IMR-90 (cell line): ENCODE measurements at regions not wholly inside any gene's neighbourhood (a gene's known extent, or its start where the extent isn't known, plus 50 kb on each side); places are given as distances from the start of the nearest gene placed in this dataset.

Experiments
- ATAC-seq: fragments of 200-7000 bp; cut with Tn5 transposase; 2 replicates; pipeline ENCODE4 v1.9.1; 2020; ENCODE audit warnings: low read depth, mild to moderate bottlenecking, moderate library complexity
- BruUV-seq: library from RNA; stranded (reverse); fragments of 400-500 nt; replicated peaks from 2 replicates; lab custom pipeline; 2021; lab: Mats Ljungman, UMichigan
- CTCF ChIA-PET: fragments of 300-600 bp; formaldehyde crosslinking; extraction: SDS; loops from one replicate; lab custom pipeline; 2021; ENCODE audit warnings: antibody characterized with exemption; lab: Yijun Ruan, JAX
- POLR2A ChIA-PET: fragments of 300-600 bp; sonication (Branson Sonifier 250); formaldehyde crosslinking; loops from one replicate; lab custom pipeline; 2022; ENCODE audit warnings: antibody characterized with exemption; ENCODE audit not compliant: unreplicated experiment; lab: Charles Lee
- DNase-seq: peaks from one replicate; pipeline ENCODE4 v3.0.0; 2013
- H2AFZ ChIP-seq: replicated peaks from 2 replicates; pipeline ENCODE3; 2013; ENCODE audit warnings: low read length, mild to moderate bottlenecking; ENCODE audit not compliant: poor library complexity
- H2AK5ac ChIP-seq: 2 replicates; pipeline ENCODE4 v1.6.1; 2013; ENCODE audit warnings: low read depth, low read length, inconsistent platforms
- H2AK9ac ChIP-seq: replicated peaks from 2 replicates; pipeline ENCODE3; 2013; ENCODE audit warnings: mild to moderate bottlenecking, low read depth, low read length, moderate library complexity; ENCODE audit not compliant: poor library complexity
- H2BK120ac ChIP-seq: 2 replicates; pipeline ENCODE4 v1.6.1; 2013; ENCODE audit warnings: low read depth, low read length, inconsistent platforms
- H2BK15ac ChIP-seq: 3 replicates; pipeline ENCODE4 v1.6.1; 2013; ENCODE audit warnings: low read depth, low read length, inconsistent platforms
- H2BK20ac ChIP-seq: 2 replicates; pipeline ENCODE4 v1.6.1; 2013; ENCODE audit warnings: low read depth, mild to moderate bottlenecking, inconsistent platforms, low read length, moderate library complexity
- H2BK5ac ChIP-seq: 2 replicates; pipeline ENCODE4 v1.6.1; 2013; ENCODE audit warnings: mild to moderate bottlenecking, low read depth, low read length, inconsistent platforms; ENCODE audit not compliant: poor library complexity, severe bottlenecking
- H3K14ac ChIP-seq: replicated peaks from 2 replicates; pipeline ENCODE4 v1.6.1; 2013; ENCODE audit warnings: low read depth, low read length, inconsistent platforms
- H3K18ac ChIP-seq: 2 replicates; pipeline ENCODE4 v1.6.1; 2013; ENCODE audit warnings: low read depth, low read length, control low read depth
- H3K23ac ChIP-seq: 2 replicates; pipeline ENCODE4 v1.6.1; 2013; ENCODE audit warnings: low read depth, low read length, inconsistent platforms
- H3K27ac ChIP-seq: 2 replicates; pipeline ENCODE4 v1.5.1; 2013; ENCODE audit warnings: mild to moderate bottlenecking, control low read depth, low read length; ENCODE audit not compliant: insufficient read depth
- H3K27me3 ChIP-seq: 2 replicates; pipeline ENCODE4 v1.6.1; 2013; ENCODE audit warnings: low read length; ENCODE audit not compliant: control insufficient read depth, insufficient read depth
- H3K36me3 ChIP-seq: 2 replicates; pipeline ENCODE4 v1.6.1; 2013; ENCODE audit warnings: low read length, mixed read lengths; ENCODE audit not compliant: control insufficient read depth, insufficient read depth
- H3K4ac ChIP-seq: 2 replicates; pipeline ENCODE4 v1.6.1; 2013; ENCODE audit warnings: low read depth, low read length, inconsistent platforms
- H3K4me1 ChIP-seq: 2 replicates; pipeline ENCODE4 v1.6.1; 2013; ENCODE audit warnings: low read length, mixed read lengths; ENCODE audit not compliant: control insufficient read depth, insufficient read depth
- H3K4me2 ChIP-seq: 2 replicates; pipeline ENCODE4 v1.6.1; 2013; ENCODE audit warnings: low read depth, mild to moderate bottlenecking, control low read depth, low read length, moderate library complexity
- H3K4me3 ChIP-seq: 2 replicates; pipeline ENCODE4 v1.5.1; 2013; ENCODE audit warnings: low read depth, mild to moderate bottlenecking, control low read depth, low read length, moderate library complexity; ENCODE audit not compliant: insufficient read depth
- H3K56ac ChIP-seq: 2 replicates; pipeline ENCODE4 v1.6.1; 2013; ENCODE audit warnings: low read length, inconsistent platforms; ENCODE audit not compliant: insufficient read depth; ENCODE audit errors: extremely low read depth
- H3K79me1 ChIP-seq, 2 experiments: 2 replicates each; pipeline ENCODE4 v1.6.1; 2013; ENCODE audit warnings: low read length in 2 of 2, inconsistent platforms in 1 of 2, low read depth in 1 of 2
- H3K9ac ChIP-seq: 2 replicates; pipeline ENCODE4 v1.6.1; 2013; ENCODE audit warnings: low read depth, low read length, control low read depth
- H3K9me1 ChIP-seq: 2 replicates; pipeline ENCODE4 v1.6.1; 2013; ENCODE audit warnings: low read length, inconsistent platforms; ENCODE audit not compliant: insufficient read depth
- H3K9me3 ChIP-seq: 2 replicates; pipeline ENCODE4 v1.6.1; 2013; ENCODE audit warnings: low read length; ENCODE audit not compliant: control insufficient read depth, insufficient read depth
- H4K20me1 ChIP-seq: 2 replicates; pipeline ENCODE4 v1.6.1; 2013; ENCODE audit warnings: low read length, inconsistent platforms; ENCODE audit not compliant: insufficient read depth
- H4K5ac ChIP-seq: 2 replicates; pipeline ENCODE4 v1.6.1; 2013; ENCODE audit warnings: mild to moderate bottlenecking, low read depth, low read length, control low read depth
- H4K8ac ChIP-seq, 2 experiments: 2 replicates each; pipeline ENCODE4 v1.6.1; 2013; ENCODE audit warnings: low read depth in 2 of 2, low read length in 2 of 2, control low read depth in 1 of 2, inconsistent platforms in 1 of 2
- H4K91ac ChIP-seq: 2 replicates; pipeline ENCODE4 v1.6.1; 2013; ENCODE audit warnings: low read depth, low read length, inconsistent platforms; ENCODE audit not compliant: insufficient read depth
- BHLHE40 ChIP-seq: fragments of 150-350 bp; IDR thresholded peaks from 2 replicates; pipeline ENCODE4 v1.6.1; 2016; ENCODE audit warnings: mild to moderate bottlenecking, low read depth, low read length
- CEBPB ChIP-seq: IDR thresholded peaks from 2 replicates; pipeline ENCODE4 v1.6.1; 2012; ENCODE audit warnings: low read depth, low read length, improper control_type of control experiment
- CHD1 ChIP-seq: IDR thresholded peaks from 2 replicates; pipeline ENCODE4 v1.6.1; 2012; ENCODE audit warnings: low read depth, low read length, improper control_type of control experiment
- CTCF ChIP-seq: conservative IDR thresholded peaks from 2 replicates; pipeline ENCODE4 v1.5.1; 2012; ENCODE audit warnings: mild to moderate bottlenecking, low read depth, low read length, improper control_type of control experiment
- ELK1 ChIP-seq: fragments of 150-350 bp; IDR thresholded peaks from 2 replicates; pipeline ENCODE4 v1.6.1; 2016; ENCODE audit warnings: low read depth, mild to moderate bottlenecking, low read length, moderate library complexity, borderline replicate concordance
- FOS ChIP-seq: fragments of 150-350 bp; IDR thresholded peaks from 2 replicates; pipeline ENCODE4 v1.6.1; 2016; ENCODE audit warnings: low read depth, low read length
- MAFK ChIP-seq: IDR thresholded peaks from 2 replicates; pipeline ENCODE4 v1.6.1; 2012; ENCODE audit warnings: low read depth, low read length, improper control_type of control experiment
- MAZ ChIP-seq: IDR thresholded peaks from 2 replicates; pipeline ENCODE4 v1.6.1; 2012; ENCODE audit warnings: low read depth, mild to moderate bottlenecking, low read length, improper control_type of control experiment, moderate library complexity, borderline replicate concordance
- MXI1 ChIP-seq: IDR thresholded peaks from 2 replicates; pipeline ENCODE4 v1.6.1; 2012; ENCODE audit warnings: low read depth, mild to moderate bottlenecking, low read length, moderate library complexity, borderline replicate concordance
- NFE2L2 ChIP-seq: fragments of 150-350 bp; IDR thresholded peaks from 2 replicates; pipeline ENCODE4 v1.6.1; 2016; ENCODE audit warnings: low read depth, mild to moderate bottlenecking, low read length
- POLR2A ChIP-seq: IDR thresholded peaks from 2 replicates; pipeline ENCODE4 v1.6.1; 2012; ENCODE audit warnings: mild to moderate bottlenecking, low read depth, low read length
- RAD21 ChIP-seq: IDR thresholded peaks from 2 replicates; pipeline ENCODE4 v1.6.1; 2012; ENCODE audit warnings: low read length, improper control_type of control experiment
- RCOR1 ChIP-seq: IDR thresholded peaks from 2 replicates; pipeline ENCODE4 v1.6.1; 2012; ENCODE audit warnings: mild to moderate bottlenecking, low read length, improper control_type of control experiment; ENCODE audit not compliant: insufficient replicate concordance
- RFX5 ChIP-seq: IDR thresholded peaks from 2 replicates; pipeline ENCODE4 v1.8.0; 2012; ENCODE audit warnings: low read depth, mild to moderate bottlenecking, low read length, moderate library complexity
- SMC3 ChIP-seq: fragments of 150-350 bp; IDR thresholded peaks from 2 replicates; pipeline ENCODE4 v1.6.1; 2016; ENCODE audit warnings: low read depth, mild to moderate bottlenecking, antibody characterized with exemption, low read length, moderate library complexity
- USF2 ChIP-seq: fragments of 150-350 bp; IDR thresholded peaks from 2 replicates; pipeline ENCODE4 v1.6.1; 2017; ENCODE audit warnings: mild to moderate bottlenecking, antibody characterized with exemption, low read length, low read depth
- WGBS, 2 experiments: methylation state at CpG; one replicate each; pipeline versions ENCODE4 v1.1.5 to v1.1.7; 2013; ENCODE audit warnings: missing lambda C conversion rate in 2 of 2; ENCODE audit not compliant: insufficient read length in 1 of 2; ENCODE audit errors: extremely low coverage in 2 of 2; 5-methylcytosine and 5-hydroxymethylcytosine counted together
- dilution Hi-C: fragments of 300-500 bp; cut with HindIII; formaldehyde crosslinking; loops from one replicate; pipeline ENCODE4 v1.14.3; 2018; ENCODE audit warnings: low sequenced_read_pairs; ENCODE audit not compliant: unreplicated experiment
- in situ Hi-C: fragments of 300-500 bp; cut with MboI; formaldehyde crosslinking; loops from 3 replicates; pipeline ENCODE4 v1.14.3; 2019; ENCODE audit warnings: low sequenced_read_pairs, inconsistent platforms, mixed read lengths
- intact Hi-C: fragments of 100-400 bp; cut with micrococcal nuclease; formaldehyde crosslinking; loops from 2 replicates; pipeline ENCODE4 v1.10.0; 2022

GRCh38 chr6:166877349-166877748 lies 79.0 kb downstream of the RNASET2 start:
- Histone ChIP-seq H3K79me1 (no peaks in the 10 kb centered on the region), H2AK9ac (no peak overlapping the region), H2AFZ (no peak overlapping the region), H3K4me3 (no peak overlapping the region), H4K5ac (no peak overlapping the region), H4K20me1 (no peaks in the 10 kb centered on the region), H2BK5ac (no peak overlapping the region), H3K4me2 (no peak overlapping the region), H2AK5ac (no peak overlapping the region), H3K23ac (no peak overlapping the region), H3K14ac (no peak overlapping the region), H4K8ac (no peak overlapping the region), H3K9ac (no peak overlapping the region), H3K4me1 (no peaks in the 10 kb centered on the region), H3K18ac (no peak overlapping the region), H3K9me3 (no peaks in the 10 kb centered on the region), H3K4ac (no peak overlapping the region), H3K27ac (no peak overlapping the region), H3K36me3 (no peaks in the 10 kb centered on the region), H4K91ac (no peak overlapping the region), H3K56ac (no peak overlapping the region), H2BK120ac (no peak overlapping the region), H3K27me3 (no peaks in the 10 kb centered on the region), H3K9me1 (no peaks in the 10 kb centered on the region), H2BK20ac (no peak overlapping the region), H2BK15ac (no peak overlapping the region)
- DNase-seq (no peak), ATAC-seq (no peak)
- in situ Hi-C loops (no loop called here), dilution Hi-C loops (no loop called here), intact Hi-C loops (no loop called here)
- TF ChIP-seq MXI1 (no peak), CTCF (no peak), RCOR1 (no peak), BHLHE40 (no peak), CEBPB (no peak), RFX5 (no peak), NFE2L2 (no peak), FOS (no peak), MAFK (no peak), SMC3 (no peak), CHD1 (no peak), RAD21 (no peak), MAZ (no peak), ELK1 (no peak), POLR2A (no peak), USF2 (no peak)
- POLR2A ChIA-PET = no interaction called here
- WGBS, 2 experiments = no CpG with 5 or more reads among the region's 2 CpGs
- CTCF ChIA-PET = no interaction called here
- BruUV-seq = no TSS peak
